Dedifferentiated amniotic fluid mesenchymal stem cell (primary cell): ENCODE measurements at regions not wholly inside any gene's neighbourhood (a gene's known extent, or its start where the extent isn't known, plus 50 kb on each side); places are given as distances from the start of the nearest gene placed in this dataset.
"Not testable (repeated sequence)": the region's sequence is repeated elsewhere in the genome, so short reads cannot be mapped to it uniquely, and the experiment has no call there.

Source experiments
- DNase-seq: peaks from one replicate; pipeline ENCODE4 v3.0.0-alpha.2; 2016; ENCODE audit errors: extremely low spot score

DNA sequence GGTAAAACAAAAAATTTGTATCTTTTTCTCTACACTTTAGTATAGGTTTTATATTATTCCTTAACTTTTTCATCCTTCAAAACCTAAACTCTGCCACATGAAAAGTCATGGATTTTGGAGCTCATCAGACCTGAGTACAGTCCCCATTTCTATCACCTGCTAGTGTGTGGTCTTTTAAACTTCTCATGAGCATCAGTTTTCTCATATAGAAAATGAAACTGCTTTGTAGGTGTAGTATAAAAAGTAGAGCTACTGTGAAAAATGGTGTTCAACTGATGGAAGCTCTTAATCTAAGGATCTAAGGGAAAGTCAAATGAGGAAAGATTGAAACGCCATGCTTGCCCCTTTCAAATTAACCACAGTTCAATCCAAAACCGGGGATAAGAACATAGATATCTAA is 686.5 kb downstream of the MECOM start:
- DNase-seq = no peak

DNA sequence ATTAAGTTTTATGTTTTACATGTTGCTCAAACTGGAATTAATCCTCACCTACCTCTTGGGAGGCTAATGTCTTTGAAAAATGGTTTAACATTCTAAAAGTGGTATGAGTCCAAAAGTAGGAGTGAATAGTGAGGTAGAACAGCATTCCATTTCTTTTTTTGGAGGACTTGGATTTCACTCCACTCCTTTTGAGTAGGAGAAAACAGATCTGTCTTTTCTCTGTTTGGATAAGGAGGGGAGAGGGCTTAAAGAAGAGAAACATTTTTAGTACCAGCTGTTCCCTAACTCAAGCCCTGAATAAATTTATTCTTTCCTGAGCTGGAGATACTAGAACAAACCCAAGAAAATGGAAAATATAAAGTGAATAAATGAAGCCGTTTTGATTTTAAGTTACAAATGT is 687.9 kb downstream of the MECOM start:
- no peak for DNase-seq

DNA sequence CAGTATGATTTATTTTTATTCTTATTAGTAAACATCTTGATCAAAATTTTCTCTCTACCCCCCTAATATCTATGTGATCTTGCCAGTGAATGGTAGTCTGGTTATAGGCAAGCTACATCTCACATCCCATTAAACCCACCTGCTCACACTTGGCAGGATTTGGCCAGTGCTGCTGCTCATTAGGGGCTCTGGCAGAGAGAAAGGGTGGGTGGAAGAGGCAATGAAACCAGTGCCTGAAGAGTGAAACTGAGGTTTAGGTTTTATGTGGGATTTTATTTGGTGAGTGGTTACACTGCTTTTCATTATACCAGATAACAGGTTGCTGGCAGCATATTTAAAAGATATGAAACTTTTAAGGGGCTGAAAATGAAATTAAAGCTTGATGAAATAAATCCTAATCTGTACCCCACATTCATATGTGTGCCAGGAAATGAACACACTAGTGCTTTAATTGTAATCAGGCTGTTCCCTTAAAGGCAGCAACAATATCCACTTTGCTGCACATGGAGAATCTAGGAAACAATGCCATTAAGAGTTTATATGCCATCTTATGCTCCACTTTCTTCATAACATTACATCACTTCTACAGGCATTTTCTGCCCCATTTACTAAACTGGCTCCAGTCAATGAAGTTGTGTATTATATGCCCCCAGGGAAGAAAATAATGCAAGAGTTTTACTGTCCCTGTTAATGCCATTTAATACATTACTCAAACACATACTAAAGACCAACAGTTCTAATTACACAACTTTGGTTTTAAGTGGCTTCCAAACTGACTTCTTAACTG is 688.7 kb downstream of the MECOM start:
- DNase-seq = no peak

DNA sequence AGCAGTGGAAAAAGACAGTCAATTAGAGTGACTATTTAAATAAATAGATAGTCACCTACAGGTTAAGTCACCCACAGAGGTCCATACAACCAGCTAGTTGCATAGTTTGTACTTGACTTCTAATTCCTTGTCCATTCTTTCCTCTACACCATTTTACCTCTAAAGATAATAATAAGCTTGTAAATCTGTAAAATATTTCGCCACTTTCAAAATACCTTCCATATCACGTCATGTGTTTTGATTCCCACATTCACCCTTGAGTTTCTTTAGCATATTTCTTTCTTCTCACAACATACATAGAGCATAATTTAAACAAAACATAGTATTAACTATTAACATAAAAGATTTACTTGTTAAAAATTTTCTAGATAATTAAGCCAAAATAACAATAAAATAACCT is 689.6 kb downstream of the MECOM start:
- no peak for DNase-seq

DNA sequence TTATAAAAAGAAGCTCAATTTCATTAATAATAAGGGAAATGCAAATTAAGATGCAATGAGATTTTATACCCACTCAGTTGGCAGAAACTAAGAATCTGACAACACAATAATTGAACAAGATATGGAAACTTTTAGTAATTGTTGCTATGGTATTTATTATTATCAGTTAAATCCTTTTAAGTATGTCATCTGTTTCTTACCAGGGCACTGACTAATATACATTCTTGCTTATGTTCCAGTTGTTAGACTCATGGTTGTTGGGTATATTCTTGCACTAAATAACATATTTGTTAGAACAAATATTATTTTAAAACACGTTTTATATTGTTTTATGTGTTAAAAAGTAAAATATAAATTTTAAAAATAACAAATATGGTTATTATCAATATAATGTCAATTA is 690.3 kb downstream of the MECOM start:
- DNase-seq = no peak

DNA sequence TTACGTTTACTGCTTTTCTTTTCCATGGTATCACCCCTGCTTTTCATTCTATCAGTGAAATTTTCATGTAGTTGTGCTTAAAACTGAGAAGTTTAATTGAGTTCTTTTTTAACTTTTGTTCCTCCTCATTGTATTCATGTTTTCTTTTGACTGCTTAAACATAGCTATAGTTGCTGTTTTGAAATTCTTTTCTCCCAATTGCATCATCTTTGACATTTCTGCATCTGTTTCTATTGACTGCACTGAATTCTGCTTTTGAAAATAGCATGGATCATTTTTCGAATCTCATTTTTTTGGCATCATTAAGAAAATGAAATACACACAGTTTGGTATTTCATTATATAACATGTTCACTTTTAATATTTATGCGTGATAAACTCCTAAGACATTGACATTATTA is 694.9 kb downstream of the MECOM start:
- peak; percentile 85 for DNase-seq

DNA sequence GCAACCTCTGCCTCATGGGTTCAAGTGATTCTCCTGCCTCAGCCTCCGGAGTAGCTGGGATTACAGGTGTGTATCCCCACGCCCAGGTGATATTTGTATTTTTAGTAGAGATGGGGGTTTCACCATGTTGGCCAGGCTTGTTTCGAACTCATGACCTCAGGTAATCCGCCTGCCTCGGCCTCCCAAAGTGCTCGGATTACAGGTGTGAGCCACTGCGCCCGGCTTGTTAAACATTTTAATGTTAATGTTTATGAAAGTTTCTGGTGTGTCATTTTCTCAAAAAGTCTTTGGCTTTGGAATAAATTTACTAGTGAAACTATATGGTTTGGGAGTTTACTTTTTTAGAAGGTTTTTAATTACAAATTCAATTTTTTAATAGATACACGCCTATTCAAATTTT is 698.8 kb downstream of the MECOM start:
- no peak for DNase-seq

DNA sequence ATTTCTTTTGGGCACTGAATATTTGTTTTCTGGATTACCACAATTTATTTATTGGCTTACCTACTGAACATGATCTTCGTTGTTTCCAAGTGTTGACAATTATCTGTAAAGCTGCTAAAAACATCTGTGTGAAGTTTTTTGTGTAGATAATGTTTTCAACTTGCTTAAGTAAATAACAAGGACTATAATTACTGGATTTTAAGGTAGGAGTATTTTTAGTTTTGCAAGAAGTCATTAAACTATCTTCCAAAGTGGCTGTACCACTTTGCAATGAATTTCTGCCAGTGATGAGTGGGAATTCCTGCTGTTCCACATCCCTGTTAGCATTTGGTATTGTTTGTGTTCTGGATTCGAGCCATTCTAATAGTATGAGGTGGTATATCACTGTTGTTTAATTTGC is 702.2 kb downstream of the MECOM start:
- DNase-seq = no peak

DNA sequence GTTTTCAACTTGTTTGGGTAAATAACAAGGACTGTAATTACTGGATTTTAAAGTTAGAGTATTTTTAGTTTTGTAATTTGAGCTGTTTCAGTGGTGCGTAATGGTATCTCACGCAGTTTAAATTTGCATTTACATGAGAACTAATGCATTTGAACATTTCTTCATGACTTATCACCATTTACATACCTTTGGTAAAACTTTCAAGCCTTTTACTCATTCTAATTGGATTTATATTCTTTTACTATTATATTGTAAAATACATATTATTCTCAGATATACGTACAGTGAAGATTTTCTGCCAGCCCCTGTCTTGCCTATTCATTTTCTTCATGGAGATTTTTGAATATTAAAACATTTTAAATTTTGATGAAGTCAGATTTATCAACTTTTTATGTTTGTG is 703.8 kb downstream of the MECOM start:
- no peak for DNase-seq

DNA sequence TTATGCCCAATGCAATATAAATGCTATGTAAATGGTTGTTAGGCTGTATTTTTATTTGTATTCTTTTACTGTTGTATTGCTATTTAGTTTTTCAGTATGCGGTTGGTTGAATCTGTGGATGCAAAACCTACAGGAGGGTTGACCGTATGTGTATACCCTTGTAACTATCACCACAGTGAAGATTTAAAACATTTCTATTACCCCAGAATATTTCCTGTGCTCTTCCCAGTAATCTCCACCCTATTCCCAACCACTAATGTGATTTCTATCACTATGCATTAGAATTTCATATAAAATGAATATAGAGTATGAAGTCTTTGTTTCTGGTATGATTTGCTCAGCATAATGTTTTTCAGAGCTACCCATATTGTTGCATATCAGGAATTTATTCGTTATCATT is 705.0 kb downstream of the MECOM start:
- no peak for DNase-seq

DNA sequence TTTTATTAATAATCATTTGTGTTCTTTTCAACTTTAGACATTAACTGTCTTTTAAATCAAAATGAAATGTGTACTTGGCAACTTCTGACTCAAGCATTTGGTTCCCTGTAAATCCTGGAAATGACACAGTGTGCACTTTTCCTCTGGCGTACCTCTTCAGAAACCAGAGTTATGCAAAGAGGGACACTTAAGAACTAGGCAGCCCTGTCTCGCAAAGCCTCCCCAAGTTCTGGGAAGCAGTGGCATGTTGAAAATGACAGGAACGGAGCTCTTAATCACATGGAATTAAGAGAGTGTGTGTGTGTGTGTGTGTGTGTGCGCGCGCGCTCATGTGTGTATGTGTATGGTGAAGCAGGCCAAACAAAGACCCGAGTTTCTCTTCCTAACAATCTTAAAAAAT is 707.4 kb downstream of the MECOM start:
- no peak for DNase-seq

DNA sequence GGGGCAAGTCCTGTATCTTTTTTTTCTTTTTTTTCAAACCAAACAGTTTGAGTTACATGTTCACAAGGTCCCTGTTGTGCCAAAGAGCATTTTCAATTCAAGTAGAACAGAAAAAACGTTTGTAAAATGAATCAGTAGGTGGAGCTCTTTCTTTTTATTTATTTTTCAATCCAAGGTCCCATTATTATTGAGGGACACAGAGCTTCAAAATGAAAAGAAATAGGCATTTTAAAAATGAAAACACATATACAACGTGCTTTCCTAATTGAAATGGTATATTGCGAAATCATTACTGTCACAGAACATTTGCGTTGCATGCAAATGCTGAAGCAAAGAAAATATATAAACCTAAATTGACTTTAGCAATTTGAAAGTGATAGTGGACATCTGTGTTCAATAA is 711.0 kb downstream of the MECOM start:
- peak; percentile 86 for DNase-seq

DNA sequence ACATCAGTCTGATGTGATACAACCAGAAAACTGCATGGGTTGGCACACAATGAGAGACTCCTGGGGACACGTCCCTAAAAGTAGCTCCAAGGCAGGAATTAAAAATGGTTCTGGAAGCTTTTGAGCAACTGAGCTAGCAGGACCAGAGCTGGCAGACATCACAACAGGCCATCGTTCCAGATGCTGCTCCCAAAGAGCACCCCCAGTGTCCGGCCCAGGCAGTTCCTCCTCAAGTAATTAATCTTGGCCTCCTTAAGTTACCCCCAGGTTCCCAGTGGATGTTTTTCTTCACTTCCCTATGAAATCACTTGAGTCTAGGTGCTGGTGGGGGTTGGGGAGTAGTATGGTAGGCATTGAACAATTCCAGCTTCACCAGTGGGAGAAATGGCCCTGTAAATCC is 711.6 kb downstream of the MECOM start:
- DNase-seq = no peak

DNA sequence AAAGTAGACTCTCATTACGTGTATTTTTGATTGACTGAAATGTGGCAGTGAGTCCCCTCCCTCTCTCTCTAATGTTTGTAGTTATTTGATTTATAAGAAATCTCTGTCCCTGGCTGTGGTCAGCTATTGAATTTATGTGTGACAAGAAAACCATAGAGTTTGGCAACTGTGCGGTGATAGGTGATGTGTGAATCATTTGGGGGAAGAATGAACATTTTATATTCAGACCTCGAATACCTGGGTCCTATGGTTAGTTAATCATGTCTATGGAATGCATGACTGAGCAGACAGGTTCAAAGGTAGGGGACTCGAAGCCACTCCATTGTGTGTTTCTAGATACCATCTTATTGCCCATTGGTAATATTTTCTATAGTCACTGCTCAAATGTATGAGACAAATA is 712.1 kb downstream of the MECOM start:
- no peak for DNase-seq

DNA sequence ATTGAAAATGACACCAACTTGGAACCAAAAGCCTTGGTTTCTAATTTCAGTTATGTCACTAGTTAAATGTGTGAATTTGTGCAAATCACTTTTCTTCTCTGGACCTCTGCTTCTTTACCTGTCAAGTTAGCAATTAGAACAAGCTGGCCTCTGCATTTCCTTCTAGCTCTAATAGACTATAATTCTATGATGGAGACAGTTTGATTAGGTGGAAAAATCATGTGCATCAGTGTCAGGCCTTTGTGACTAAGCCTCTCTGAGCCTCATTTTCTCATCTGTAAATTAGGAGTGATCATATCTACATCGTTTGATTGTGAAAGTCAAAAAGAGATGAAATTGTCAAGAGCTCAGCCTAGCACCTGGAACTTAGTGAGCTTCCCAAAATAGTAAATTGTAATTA is 712.9 kb downstream of the MECOM start:
- DNase-seq = no peak

DNA sequence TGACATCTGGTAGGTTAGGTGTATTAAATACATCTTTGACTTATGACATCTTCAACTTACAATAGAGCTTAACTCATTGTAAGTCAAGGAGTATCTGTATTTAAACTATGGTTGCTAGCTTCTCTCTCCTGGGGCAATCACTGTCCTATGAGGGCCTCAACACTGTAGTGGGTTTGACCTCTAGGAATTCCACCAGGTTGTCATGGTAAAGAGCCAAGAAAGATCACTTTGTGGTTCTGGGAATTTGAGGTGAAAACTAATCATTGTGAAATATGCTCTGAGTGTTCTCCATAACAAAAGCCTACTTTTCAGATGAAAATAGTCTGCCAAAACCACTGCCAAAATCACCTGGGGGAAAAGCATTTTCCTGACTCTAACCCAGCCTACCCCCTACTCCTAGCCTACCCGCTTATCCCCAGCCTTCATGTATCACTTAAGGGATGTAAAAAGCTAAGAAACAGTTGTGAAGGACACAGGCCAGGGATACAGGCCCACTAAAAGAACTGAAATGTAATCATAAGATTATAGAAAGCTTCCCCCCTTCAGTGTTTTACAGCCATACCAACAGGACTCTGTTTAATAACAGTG is 723.8 kb downstream of the MECOM start:
- DNase-seq = no peak

DNA sequence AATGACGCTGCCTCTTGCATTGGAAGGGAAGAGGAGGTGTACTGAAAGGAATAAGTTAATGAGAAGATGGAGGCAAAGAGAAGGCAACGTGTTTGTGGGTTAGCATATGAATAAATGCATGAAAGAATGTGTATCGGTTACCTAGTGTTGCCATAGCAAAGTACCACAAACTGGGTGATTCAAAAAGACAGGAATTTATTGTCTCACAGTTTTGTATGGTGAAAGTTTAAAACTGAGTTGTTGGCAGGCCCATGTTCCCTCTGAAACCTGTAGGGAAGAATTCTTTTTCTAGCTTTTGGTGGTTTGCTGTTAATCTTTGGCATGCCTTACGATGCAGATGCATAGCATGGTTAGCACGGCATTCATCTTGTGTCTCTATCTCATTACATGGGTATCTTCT is 729.9 kb downstream of the MECOM start:
- DNase-seq = peak; percentile 26

DNA sequence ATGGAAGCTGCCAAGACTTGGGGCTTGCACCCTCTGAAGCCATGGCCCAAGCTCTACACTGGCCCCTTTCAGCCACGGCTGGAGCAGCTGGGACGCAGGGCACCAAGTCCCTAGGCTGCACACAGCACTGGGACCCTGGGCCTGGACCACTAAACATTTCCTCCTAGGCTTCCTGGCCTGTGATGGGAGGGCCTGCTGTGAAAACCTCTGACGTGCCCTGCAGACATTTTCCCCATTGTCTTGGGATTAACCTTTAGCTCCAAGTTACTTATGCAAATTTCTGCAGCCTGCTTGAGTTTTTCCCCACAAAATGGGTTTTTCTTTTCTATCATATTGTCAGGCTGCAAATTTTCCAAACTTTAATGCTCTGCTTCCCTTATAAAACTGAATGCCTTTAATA is 733.5 kb downstream of the MECOM start:
- DNase-seq = not testable (repeated sequence)

DNA sequence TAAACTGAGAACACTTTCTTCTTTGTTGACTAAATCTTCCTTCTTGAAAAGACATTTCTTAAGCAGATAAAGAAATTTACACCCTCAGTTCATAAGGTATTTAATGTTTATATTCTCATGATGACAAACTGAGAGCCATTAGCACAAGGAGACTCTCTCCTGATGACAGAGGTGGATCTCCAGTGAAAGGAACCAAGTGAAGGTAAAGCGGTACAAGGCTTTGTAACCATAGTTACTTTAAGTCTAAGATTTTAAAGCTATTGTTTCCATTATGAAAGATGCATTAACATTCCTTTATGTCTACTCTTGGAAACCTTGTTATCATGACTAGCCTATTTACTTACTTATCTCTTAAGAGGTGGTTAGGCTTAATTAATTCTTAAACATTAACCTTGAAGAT is 737.1 kb downstream of the MECOM start:
- DNase-seq = no peak

DNA sequence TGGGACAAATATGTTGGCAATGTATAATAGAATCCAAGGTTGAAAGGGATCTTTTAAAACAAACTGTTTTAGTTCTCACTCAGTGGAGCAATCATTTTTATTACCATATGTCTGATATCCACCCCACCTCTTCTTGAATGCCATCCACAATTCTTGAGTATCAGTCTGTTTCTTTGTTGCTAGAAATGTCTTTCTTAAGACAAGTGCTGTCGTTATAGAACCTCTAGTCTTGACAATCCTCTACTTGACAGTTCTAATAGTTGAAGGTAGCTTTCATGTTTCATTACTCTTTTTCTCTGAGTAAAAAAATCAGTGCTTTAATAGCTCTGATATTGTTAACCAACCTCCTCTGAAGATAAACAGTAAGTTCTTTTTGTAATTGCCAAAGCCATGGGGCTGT is 737.9 kb downstream of the MECOM start:
- DNase-seq = no peak

DNA sequence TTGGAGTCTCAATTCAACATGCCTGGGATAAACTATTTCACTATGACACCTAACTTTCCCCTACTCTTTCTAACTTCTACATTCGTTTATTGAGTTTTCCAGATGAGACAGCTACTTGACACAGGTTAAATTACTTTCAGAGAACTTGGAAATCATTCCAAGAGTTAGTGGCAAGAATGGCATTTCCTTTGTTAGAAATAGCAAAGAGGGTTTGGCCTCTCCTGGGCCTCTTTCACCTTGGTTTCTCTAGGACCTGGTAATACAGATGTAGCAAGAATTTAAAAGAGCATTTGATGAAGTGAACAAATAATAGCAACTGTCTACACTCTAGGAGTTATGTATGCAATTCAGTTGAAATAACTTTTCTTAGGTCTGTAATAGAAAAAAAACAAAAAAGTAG is 748.9 kb downstream of the MECOM start:
- DNase-seq = no peak

DNA sequence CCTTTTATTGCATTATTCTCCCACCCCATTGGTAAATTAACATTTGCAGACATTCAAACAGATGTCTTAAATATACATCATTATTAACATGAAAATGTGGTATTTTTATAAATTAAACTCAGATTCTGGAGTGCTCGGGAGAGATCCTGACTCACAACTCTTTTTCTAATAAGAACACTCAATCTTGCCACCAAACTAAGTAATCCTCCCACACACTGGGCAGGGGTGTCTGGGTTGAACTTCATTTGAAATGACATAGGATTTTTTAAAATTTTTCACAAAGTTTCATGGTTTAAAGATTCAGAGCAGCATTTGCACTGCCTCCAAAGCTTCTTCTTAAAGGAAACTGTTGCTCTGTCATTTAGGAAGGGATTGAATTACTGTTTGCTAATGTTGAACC is 754.3 kb downstream of the MECOM start:
- DNase-seq = no peak

DNA sequence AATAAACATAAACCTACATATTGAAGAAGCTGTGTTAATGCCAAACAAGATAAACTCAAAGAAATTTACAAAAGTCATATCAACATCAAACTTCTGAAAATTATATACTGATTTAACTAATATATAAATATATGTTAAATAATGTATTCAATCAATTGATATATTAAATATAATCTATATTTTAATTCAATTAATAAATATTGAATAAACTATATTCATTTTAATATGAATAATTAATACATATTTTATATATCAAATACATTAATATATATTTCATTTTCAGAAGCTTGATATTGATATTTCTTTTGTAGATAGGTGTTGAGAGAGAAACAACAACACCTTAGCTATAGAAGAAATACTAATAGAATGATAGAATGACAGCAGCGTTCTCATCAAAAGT is 768.1 kb downstream of the MECOM start:
- no peak for DNase-seq

DNA sequence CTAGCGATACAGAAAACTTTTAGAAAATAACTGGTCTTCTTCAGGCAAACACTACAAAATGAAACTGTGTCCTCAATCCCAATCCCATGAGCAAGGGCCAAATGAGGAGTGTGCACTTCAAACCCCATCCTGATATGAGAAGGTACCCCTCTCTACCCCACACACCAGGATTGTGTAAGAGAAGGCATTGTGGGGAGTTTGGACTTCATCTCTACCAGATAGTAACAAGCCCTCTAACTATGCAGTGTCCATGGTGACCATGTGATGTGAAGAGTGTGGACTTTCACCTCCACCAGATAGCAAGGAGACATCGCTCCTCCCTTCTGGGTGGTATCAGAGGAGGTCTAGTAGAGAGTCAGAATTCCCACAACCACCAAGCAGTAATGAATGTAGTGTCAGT is 769.3 kb downstream of the MECOM start:
- DNase-seq = no peak
